ENCODE measurements at regions not wholly inside any gene's neighbourhood (a gene's known extent, or its start where the extent isn't known, plus 50 kb on each side); places are given as distances from the start of the nearest gene placed in this dataset.
"Not testable (repeated sequence)": the region's sequence is repeated elsewhere in the genome, so short reads cannot be mapped to it uniquely, and the experiment has no call there.

GRCh38 chr15:38614621-38615020 is 50.0 kb upstream of the RASGRP1 start:
- no peak for DNase-seq (ENCODE audit: low read depth)

GRCh38 chr15:38617831-38618230 is 53.2 kb upstream of the RASGRP1 start:
- no peak for DNase-seq (ENCODE audit: low read depth)

- DNase-seq (ENCODE audit: low read depth) = no peak
Measured at GRCh38 chr15:38618242-38618955, 53.8 kb upstream of the RASGRP1 start.

- DNase-seq (ENCODE audit: low read depth) = no peak
Measured at GRCh38 chr15:38620098-38620497, 55.5 kb upstream of the RASGRP1 start.

- DNase-seq (ENCODE audit: low read depth) = no peak
Measured at GRCh38 chr15:38620851-38621594, 56.4 kb upstream of the RASGRP1 start.

- DNase-seq (ENCODE audit: low read depth) = no peak
Measured at GRCh38 chr15:38622304-38622703, 57.7 kb upstream of the RASGRP1 start.

GRCh38 chr15:38622908-38623307 is 58.3 kb upstream of the RASGRP1 start:
- DNase-seq (ENCODE audit: low read depth) = no peak

GRCh38 chr15:38623744-38624143 is 59.1 kb upstream of the RASGRP1 start:
- no peak for DNase-seq (ENCODE audit: low read depth)

- no peak for DNase-seq (ENCODE audit: low read depth)
Measured at GRCh38 chr15:38624244-38625205, 59.9 kb upstream of the RASGRP1 start.

- no peak for DNase-seq (ENCODE audit: low read depth)
Measured at GRCh38 chr15:38625886-38626285, 61.3 kb upstream of the RASGRP1 start.

GRCh38 chr15:38626443-38627050 is 61.9 kb upstream of the RASGRP1 start:
- DNase-seq (ENCODE audit: low read depth) = no peak

- DNase-seq (ENCODE audit: low read depth) = no peak
Measured at GRCh38 chr15:38627689-38628277, 63.2 kb upstream of the RASGRP1 start.

- no peak for DNase-seq (ENCODE audit: low read depth)
Measured at GRCh38 chr15:38631119-38632075, 66.8 kb upstream of the RASGRP1 start.

- no peak for DNase-seq (ENCODE audit: low read depth)
Measured at GRCh38 chr15:38635170-38635569, 70.6 kb upstream of the RASGRP1 start.

- no peak for DNase-seq (ENCODE audit: low read depth)
Measured at GRCh38 chr15:38636597-38636996, 72.0 kb upstream of the RASGRP1 start.

GRCh38 chr15:38638126-38638525 is 73.5 kb upstream of the RASGRP1 start:
- DNase-seq (ENCODE audit: low read depth) = no peak

GRCh38 chr15:38638811-38639210 is 74.2 kb upstream of the RASGRP1 start:
- no peak for DNase-seq (ENCODE audit: low read depth)

GRCh38 chr15:38642689-38643270 is 78.2 kb upstream of the RASGRP1 start:
- DNase-seq (ENCODE audit: low read depth) = no peak

GRCh38 chr15:38644353-38644752 is 79.7 kb upstream of the RASGRP1 start:
- DNase-seq (ENCODE audit: low read depth) = not testable (repeated sequence)

- DNase-seq (ENCODE audit: low read depth) = no peak
Measured at GRCh38 chr15:38646716-38647115, 82.1 kb upstream of the RASGRP1 start.

All from iris pigment epithelial cell (primary cell).